ENCODE measurements at regions not wholly inside any gene's neighbourhood (a gene's known extent, or its start where the extent isn't known, plus 50 kb on each side); places are given as distances from the start of the nearest gene placed in this dataset.

GRCh38 chr22:34976474-34976873, 89.5 kb upstream of the ISX start:
- no peak overlapping the region for H3K4me2 ChIP-seq (ENCODE audit: low read depth, low read length, poor library complexity, severe bottlenecking)
- H3F3A ChIP-seq (ENCODE audit: insufficient read depth), result no peaks in the 10 kb centered on the region
- no peak overlapping the region for H3K27ac ChIP-seq (ENCODE audit: low read depth, low read length)
- H3K79me2 ChIP-seq (ENCODE audit: insufficient read depth, low read length), result no peaks in the 10 kb centered on the region
- no peak for TF ChIP-seq CTCF (IDR thresholded peaks at IDR 0.05; ENCODE audit: insufficient read depth, low read length, poor library complexity, severe bottlenecking)
- TF ChIP-seq EZH2phosphoT487 (conservative IDR thresholded peaks at IDR 0.05; ENCODE audit: low read length), result no peak
- no peaks in the 10 kb centered on the region for H3K36me3 ChIP-seq (ENCODE audit: low read length)
- H3K27me3 ChIP-seq (ENCODE audit: low read length), result no peaks in the 10 kb centered on the region
- H3K4me3 ChIP-seq (ENCODE audit: insufficient read depth, low read length, poor library complexity, severe bottlenecking), result no peak overlapping the region
- H3K9me3 ChIP-seq (ENCODE audit: insufficient read depth, low read length), result no peaks in the 10 kb centered on the region
- no peaks in the 10 kb centered on the region for H3K9me2 ChIP-seq (replicated peaks; ENCODE audit: insufficient read depth, low read length)
- no peaks in the 10 kb centered on the region for H4K20me1 ChIP-seq (ENCODE audit: low read depth, low read length)
- no peak overlapping the region for H2AFZ ChIP-seq (ENCODE audit: low read depth, low read length, severe bottlenecking)
- H3K9ac ChIP-seq (ENCODE audit: low read length), result no peak overlapping the region

- no peaks in the 10 kb centered on the region for H3K36me3 ChIP-seq (ENCODE audit: low read length)
- no peak overlapping the region for H2AFZ ChIP-seq (ENCODE audit: low read depth, low read length, severe bottlenecking)
- H3K9me2 ChIP-seq (replicated peaks; ENCODE audit: insufficient read depth, low read length), result no peaks in the 10 kb centered on the region
- H3K27me3 ChIP-seq (ENCODE audit: low read length), result no peaks in the 10 kb centered on the region
- H3F3A ChIP-seq (ENCODE audit: insufficient read depth), result no peaks in the 10 kb centered on the region
- H3K4me3 ChIP-seq (ENCODE audit: insufficient read depth, low read length, poor library complexity, severe bottlenecking), result no peak overlapping the region
- no peak for TF ChIP-seq CTCF (IDR thresholded peaks at IDR 0.05; ENCODE audit: insufficient read depth, low read length, poor library complexity, severe bottlenecking)
- TF ChIP-seq EZH2phosphoT487 (conservative IDR thresholded peaks at IDR 0.05; ENCODE audit: low read length), result no peak
- H3K9me3 ChIP-seq (ENCODE audit: insufficient read depth, low read length), result no peaks in the 10 kb centered on the region
- H3K27ac ChIP-seq (ENCODE audit: low read depth, low read length), result no peak overlapping the region
- no peak overlapping the region for H3K9ac ChIP-seq (ENCODE audit: low read length)
- no peaks in the 10 kb centered on the region for H3K79me2 ChIP-seq (ENCODE audit: insufficient read depth, low read length)
- H4K20me1 ChIP-seq (ENCODE audit: low read depth, low read length), result no peaks in the 10 kb centered on the region
- H3K4me2 ChIP-seq (ENCODE audit: low read depth, low read length, poor library complexity, severe bottlenecking), result no peak overlapping the region
Observed at GRCh38 chr22:34976886-34977285, 89.1 kb upstream of the ISX start.

GRCh38 chr22:34986523-34986922, 79.4 kb upstream of the ISX start:
- Histone ChIP-seq H2AFZ (ENCODE audit: low read depth, low read length, severe bottlenecking) (no peak overlapping the region), H3K9me3 (ENCODE audit: insufficient read depth, low read length) (peaks cover 17% of the 10 kb centered on the region; the same call in 1 of the 2 replicates), H3K27me3 (ENCODE audit: low read length) (no peaks in the 10 kb centered on the region), H3F3A (ENCODE audit: insufficient read depth) (no peaks in the 10 kb centered on the region), H3K9ac (ENCODE audit: low read length) (no peak overlapping the region), H3K36me3 (ENCODE audit: low read length) (no peaks in the 10 kb centered on the region), H3K27ac (ENCODE audit: low read depth, low read length) (no peak overlapping the region), H3K79me2 (ENCODE audit: insufficient read depth, low read length) (no peaks in the 10 kb centered on the region), H3K4me2 (ENCODE audit: low read depth, low read length, poor library complexity, severe bottlenecking) (no peak overlapping the region), H3K4me3 (ENCODE audit: insufficient read depth, low read length, poor library complexity, severe bottlenecking) (no peak overlapping the region), H4K20me1 (ENCODE audit: low read depth, low read length) (no peaks in the 10 kb centered on the region), H3K9me2 (replicated peaks; ENCODE audit: insufficient read depth, low read length) (no peaks in the 10 kb centered on the region)
- TF ChIP-seq CTCF (IDR thresholded peaks at IDR 0.05; ENCODE audit: insufficient read depth, low read length, poor library complexity, severe bottlenecking) (no peak), EZH2phosphoT487 (conservative IDR thresholded peaks at IDR 0.05; ENCODE audit: low read length) (no peak)

Measured in SU-DHL-6 (cell line).